HG02763 (cell line): ENCODE measurements at regions not wholly inside any gene's neighbourhood (a gene's known extent, or its start where the extent isn't known, plus 50 kb on each side); places are given as distances from the start of the nearest gene placed in this dataset.

Experiments
- ATAC-seq: cut with Tn5 transposase; IDR thresholded peaks from one replicate; pipeline ENCODE4 v1.9.1; 2021; ENCODE audit warnings: mild to moderate bottlenecking, moderate library complexity; ENCODE audit not compliant: unreplicated experiment

DNA sequence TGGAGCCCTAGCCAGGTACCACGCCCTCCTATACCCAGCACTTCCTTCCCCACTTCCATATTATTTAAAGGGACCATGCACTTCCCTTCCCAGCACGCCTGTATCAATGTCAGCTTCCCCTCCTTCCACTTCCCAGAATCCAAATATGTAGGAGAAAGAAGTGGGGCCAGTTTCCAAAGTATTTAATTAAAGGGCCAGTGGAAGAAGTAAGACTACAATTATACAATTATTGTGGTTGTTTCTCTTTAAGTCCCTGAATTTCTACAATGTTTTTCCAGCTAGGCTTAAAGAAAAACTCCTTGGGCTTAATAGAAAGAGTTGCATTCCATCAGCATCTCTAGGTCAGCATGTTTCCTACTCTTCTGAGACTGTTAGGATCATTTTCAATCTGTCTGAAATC lies 515.8 kb downstream of the PREX1 start:
- no peak for ATAC-seq

DNA sequence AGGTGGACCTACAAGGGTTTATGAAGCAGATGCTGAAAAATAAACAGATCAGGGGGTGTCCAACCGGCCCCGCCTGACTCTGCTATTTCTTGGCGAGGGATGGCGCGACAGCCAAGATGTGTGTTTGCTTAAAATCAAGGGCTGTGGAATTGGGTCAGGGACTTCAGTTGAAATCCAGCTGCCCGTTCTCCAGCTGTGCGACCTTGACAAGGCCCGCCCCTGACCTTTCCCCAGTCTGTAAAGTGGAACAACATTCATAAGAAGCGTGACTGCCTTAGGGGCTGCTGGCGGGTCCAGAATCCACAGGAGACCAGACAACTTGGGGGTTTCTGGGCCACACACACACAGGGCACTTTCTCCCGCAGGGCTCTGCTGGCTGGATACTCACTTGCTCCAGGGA lies 517.5 kb downstream of the PREX1 start:
- no peak for ATAC-seq

DNA sequence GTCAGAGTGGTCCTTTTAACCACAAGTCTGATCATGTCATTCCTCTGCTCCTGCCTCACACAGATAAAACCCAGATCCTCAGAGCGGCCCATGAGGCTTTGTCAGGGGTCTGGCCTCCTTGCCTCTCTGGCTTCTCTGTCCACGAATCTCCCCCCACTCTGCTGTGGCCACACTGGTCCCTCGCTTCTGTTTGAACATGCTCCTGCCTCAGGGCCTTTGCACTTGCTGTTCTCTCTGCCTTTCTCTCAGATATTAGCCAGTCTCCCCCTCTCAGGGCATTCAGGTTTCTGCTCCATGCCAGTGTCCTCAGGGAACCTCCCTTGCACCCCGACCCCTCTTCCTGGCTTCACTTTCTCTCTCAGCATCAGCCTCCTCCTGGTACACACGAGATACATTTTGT lies 518.5 kb downstream of the PREX1 start:
- no peak for ATAC-seq

DNA sequence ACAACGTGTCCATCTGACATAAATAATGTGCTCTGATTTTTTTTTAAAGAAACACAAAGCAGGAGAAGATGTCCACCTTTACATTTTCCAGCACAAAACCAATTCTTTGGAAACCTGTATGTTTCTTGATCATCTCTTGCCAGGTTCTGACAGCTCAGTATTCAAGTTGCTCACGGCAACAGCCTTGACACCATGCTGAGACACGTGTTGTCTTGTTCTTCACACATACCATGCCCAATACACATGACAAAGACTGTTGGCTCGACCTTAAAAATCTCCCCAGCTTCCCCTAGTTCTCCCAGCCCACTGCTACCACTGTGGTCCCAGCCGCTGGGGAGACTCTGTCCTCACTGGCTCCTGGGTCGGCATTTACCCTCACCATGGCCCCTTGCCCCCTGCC lies 518.9 kb downstream of the PREX1 start:
- ATAC-seq = no peak

DNA sequence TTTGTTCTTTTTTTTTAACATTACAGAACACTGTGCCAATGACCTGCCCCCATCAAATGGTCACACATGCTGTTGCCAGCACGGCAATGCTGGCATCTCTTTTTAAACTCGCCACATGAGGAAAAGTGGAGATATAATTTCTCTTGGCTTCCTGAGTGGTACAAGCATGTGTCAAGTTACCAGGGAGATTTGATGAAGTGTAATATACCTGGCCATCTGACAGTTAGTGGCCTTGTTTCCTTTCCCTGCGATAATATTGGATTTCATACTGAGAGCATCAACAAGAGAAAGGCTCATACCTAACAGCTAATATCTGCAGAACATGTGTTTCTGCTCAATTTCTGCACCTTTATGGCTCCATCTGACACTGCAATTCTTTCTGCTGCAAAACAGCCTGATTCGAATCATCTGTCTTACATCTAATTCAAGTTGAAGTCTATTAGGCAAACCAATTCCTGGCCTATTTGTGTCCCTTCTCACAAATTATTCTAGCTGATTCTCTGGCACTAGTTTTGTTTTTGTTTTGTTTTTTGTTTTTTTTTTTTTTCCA lies 519.5 kb downstream of the PREX1 start:
- no peak for ATAC-seq

DNA sequence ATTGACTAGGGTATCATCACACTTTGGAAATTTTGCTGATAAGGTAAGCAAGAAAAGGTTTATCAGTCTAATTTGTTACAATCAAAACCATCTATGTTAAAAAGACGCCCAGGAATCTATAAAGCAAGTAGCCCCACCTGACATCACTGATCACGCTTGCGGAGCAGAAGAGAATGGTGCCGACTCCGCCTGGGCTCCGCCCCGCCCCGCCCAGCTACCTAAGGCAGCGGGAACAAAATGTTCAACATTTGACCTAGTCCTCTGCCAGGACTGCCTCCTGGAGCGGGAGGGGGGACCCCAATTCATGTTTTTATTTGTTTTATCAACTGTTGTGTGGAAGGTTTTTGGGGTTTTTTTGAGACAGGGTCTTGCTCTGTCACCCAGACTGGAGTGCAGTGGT lies 520.5 kb downstream of the PREX1 start:
- ATAC-seq = no peak

DNA sequence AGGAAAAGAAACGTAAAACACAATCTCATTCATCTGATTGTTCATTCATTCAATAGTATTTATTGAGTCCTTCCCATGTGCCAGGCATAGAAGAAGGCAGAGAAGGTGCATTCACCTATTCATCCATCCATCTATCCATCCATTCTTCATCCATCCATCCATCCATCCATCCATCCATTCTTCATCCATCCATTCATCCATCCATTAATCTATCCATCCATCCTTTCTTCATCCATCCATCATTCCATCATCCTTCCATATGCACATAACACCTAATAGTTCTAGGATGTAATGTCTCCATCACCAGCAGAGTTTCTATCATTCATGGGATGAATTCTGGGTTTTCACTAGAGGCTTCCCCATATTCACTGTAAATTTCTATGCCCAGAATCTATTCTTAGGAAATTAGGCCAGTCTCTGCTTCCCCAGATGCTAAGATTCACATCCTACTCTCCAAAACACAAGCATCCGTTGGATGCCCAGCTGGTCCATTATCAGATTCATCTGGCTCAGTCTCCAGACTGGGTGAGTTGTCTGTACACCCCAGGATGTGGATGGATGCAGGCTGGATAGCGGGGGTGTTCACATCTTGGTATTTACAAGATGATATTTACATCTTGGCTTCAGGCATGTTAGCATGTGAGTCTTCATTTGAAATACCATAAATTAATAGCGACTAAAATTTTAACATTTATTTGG lies 517.7 kb upstream of the SULF2 start:
- ATAC-seq = no peak

DNA sequence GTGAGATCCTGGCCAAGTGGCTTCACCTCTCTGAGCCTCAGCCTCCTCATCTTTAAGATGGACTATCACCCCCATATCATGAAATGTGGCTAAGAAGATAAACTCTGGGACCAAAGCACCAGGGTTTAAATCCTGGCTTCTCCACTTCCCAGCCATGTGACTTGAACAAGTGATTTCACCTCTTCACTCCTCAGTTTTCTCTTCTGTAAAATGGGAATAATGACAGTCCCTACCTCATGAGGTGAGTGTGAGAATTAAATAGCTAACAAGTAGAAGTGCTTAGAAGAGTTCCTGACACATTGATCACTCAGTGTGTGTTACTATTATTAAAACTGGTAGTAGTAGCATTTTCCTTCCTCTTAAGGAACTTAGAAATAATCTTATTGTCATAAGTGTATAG lies 516.9 kb upstream of the SULF2 start:
- no peak for ATAC-seq

DNA sequence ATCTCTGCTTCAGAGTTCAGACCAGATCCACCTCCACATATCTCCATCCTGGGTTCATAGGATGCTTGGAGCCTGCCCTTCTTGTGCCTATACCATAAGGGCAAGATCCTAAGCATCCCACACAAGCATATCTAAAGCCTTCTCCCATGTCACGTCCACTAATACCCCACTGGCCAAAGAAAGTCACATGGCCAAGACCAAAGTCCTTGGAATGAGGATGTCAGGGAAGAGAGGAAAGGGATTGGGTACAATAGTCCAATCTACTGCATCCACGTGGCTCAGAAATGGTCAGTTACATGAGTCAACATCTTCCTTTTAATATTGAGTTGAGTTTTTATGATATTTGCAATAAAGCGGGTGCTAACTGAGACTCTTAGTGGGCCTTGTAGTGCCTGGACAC lies 515.9 kb upstream of the SULF2 start:
- no peak for ATAC-seq

DNA sequence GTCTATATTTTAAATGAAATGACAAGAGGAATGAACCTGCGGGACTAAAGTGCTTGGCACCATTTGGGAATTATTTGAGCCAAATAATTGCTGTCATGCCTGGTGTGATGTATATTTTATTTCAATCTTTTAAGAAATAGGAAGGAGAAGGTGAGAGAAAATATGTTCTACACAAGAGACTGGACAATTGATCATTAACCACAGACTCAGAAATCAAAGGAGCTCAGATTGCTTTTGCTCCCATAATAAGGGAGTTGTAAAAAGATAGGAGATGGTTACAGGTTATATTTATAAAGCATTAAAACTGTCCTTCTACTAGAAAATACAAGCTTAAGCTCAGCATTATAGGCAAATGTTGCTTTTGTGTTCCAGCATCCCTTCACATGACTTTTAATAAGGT lies 515.2 kb upstream of the SULF2 start:
- no peak for ATAC-seq

DNA sequence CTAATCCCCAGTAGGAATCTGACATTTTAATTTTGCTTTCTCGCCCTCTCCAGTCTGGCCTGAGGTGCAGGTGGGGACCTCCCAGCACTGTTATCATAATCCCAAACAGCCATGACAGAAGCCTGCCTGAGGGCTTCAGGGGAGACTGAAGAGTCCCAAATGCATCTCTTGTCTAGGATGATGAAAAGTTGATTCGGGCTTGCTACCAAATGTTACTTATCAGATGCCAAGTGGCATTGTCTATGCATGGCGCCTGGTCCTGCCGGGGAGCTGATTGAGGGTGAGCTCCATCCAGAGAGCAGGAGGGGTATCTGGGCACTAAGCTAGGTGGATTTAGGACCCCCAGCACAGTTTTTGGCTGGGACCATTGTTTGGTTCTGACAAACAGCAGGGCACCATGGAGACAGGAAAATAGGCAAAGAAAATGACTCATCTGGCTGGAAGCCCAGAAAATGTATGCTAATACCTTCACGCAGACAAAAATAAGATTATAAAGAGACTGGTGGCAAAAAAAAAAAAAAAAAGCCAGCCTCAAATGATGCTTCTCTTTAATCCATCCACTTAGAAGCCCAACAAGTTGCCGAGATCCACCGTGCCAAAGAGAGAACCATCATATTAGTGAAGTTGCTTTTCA lies 513.7 kb upstream of the SULF2 start:
- no peak for ATAC-seq

DNA sequence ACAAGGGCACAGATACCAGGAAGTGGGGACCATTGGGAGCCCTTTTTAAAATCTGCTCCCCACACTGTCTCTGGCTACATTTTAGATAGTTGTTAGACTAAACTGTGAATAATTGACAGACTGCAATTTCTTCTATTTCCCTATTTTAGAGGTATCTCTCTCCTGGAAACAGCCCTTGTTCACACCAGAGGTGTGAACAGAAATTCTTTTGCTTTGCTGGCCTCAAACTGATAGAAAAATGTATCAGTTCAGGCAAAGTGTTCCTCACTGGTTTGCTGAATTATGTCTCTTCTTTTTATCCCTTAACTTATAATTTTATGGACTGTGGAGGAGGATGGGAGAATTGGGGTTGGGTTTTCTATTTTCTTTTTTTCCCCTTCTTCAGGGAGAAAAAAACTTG lies 513.2 kb upstream of the SULF2 start:
- ATAC-seq = no peak

DNA sequence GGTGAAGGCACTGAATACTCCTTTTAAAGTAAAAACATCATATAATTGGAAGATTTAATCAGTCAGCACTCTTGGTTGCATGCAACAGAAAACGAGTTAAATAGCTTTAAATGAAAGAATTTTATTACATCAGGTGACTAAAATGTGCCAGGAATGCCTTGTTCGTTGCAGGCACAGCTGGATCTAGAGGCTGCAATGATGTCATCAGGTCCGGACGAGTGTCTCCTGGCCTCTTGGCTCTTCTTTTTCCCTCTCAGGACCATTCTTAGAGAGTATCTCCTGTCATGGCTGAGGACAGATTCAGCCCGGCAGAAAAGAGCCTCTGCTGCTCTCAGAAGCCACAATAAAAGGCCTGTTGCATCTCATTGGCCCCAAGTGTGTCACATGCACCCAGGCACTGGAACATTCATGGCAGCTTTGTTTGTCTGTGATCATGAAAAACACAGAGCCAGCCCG lies 510.7 kb upstream of the SULF2 start:
- no peak for ATAC-seq

DNA sequence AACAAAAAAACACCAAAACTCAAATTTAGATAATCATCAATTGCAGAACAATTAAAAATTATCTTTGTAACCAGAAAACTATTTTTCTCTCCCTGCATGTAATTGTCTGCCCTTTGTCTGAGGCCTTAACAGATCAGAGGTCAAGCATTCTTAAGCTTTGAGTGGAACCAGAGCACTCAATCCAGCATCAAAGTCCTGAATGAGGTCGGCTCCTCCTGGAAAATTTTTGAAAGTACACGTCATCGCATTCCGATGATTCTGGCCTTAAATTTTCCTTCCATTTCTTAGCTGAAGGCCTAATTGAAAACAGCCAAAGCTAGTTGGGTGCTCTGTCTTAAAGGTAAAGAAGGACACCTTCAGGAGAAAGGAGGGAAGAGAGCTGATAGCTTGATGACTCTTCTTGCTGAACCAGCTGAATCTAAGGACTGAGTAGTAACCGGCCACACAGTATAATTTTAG lies 510.2 kb upstream of the SULF2 start:
- ATAC-seq = no peak

DNA sequence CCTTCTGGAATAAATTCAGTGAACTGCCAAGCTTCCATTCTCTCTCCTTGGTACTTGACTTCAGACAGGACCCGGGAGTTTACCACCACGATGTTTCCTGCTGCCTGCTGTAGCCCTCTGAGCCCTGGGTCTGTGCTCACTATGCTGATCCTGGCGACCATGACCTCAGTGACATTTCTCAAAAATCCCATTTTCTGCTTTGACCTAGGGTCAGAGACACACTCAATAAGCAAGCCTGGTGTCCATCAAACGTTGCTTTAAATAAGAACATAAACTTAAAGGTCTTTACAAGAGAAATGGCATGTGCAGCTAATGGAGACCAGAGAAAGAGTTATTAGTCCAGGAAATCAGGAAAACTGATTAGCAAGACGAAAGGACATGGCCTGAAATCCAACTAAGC lies 509.7 kb upstream of the SULF2 start:
- ATAC-seq = no peak

DNA sequence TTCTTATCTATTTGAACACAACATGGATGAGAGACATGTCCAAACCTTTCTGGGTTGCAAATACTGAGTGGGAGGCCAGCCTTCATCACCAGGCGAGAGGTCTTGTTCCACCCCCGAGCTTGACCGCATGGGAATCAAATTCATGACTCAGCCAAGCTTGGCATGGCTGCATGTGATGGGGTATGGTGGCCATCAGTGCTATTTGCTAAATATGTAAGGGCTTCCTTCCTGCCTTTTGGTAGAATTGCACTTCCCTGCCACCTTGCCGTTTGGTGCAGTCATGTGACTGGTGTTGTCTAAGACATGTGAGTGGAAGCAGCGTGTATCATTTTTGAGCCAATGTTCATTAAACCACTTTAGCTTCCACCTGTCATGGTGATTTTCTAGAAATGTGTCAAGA lies 508.9 kb upstream of the SULF2 start:
- no peak for ATAC-seq

DNA sequence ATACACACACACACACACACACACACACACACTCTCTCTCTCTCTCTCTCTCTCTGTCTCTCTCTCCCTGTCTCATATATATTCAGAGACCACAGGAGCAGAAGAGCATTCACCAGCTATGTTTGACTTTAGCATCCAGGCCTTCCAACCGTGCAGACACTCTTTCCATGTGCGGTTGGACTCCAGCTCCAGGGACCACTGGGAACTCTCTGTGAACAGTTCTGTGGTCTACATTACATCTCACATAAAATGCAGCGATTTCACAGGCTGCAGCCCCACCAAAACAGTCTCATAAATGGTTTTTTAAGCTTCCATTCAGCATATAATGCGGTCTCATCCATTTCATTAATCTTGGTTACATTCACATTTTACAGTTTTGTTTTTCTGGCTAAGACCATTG lies 508.4 kb upstream of the SULF2 start:
- ATAC-seq = no peak

DNA sequence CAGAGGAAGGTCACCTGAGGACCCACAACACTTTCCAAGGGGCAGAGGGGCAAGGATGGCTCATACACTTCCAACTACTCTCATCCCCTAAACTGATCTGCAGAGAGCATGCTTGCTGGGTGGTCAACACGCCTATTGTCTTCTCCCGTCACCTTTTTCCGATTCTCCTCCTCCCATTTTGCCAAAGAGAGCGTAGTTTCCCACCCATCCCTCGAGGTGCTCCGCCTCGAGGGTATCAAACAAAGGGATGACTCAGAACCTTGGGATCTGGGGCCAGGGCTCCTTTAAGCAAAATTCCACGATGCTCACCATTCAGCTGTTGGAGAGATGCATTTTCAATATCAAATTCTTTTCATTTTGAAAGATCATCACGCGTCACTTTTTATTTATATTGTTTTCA lies 507.5 kb upstream of the SULF2 start:
- no peak for ATAC-seq

DNA sequence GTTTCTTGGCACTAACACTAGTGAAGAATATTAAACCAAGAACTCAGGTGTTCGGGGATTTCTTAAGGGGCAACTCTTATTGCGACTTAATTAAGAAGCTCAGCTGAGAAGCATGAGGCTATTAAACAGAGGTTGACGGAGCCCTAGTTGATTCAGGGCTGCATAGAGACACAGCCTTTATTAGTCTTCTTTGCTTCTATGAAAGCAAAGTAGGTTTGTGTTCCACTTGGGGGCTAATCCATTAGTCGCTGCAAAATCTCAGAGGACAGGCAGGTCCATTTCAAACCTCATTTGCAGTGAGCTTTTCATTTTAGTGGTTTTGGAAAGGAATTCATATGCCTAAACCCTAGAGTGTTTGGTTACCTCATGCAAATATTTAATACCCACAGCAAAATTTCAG lies 506.6 kb upstream of the SULF2 start:
- no peak for ATAC-seq

DNA sequence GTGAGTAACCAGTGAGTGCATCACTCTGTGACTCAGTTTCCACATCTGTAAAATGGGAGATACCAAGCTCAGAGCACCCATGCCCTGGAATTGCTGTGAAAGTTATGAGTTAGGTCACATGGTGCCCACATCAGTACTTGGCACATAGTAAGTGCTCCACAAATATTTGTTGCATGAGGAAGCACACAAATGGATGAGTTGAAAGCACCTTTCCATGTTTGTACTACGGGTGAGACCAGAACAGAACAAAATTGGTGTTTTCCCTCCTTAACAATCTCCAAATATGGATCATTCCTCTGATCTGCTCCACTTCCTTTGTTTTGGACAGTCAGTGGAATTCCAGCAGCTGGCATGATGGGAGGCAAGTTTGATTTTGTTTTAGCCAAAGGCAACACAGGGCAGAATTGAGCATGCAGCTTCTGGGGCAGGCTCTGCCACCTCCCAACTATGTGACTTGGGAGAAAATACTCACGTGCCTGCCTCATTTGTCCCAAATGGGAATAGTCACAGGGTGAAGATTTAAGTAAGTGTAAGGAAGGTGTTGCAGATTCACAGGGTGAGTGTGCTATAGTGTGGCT lies 503.7 kb upstream of the SULF2 start:
- no peak for ATAC-seq

DNA sequence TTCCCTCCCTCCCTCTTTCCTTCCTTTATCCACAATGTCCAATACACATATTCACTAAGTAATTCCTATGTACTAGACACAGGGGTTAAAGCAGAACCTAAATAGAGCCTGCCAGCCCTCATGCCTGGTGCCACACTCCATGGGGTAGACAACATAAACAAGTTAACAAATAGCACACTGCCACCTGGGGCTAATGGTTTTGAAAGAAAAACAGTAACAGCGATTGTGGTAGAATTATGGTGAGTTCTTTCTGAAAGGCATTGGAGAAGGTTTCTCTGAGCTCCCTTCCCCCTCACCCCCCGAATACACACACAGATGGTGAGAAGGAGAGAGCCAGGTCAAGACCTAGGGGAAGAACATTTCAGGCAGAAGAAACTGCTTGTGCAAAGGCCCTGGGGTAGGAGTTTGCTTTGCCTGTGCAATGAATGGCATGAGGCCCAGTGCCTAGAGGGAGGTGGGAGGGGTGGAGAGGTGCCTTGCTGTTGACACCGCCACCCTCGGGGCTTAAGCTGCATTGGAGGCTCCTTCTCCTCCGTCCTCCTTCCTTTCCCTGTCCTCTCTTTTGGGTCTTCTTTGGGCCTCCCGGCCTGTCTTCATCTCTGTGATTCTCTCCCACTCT lies 502.4 kb upstream of the SULF2 start:
- no peak for ATAC-seq

DNA sequence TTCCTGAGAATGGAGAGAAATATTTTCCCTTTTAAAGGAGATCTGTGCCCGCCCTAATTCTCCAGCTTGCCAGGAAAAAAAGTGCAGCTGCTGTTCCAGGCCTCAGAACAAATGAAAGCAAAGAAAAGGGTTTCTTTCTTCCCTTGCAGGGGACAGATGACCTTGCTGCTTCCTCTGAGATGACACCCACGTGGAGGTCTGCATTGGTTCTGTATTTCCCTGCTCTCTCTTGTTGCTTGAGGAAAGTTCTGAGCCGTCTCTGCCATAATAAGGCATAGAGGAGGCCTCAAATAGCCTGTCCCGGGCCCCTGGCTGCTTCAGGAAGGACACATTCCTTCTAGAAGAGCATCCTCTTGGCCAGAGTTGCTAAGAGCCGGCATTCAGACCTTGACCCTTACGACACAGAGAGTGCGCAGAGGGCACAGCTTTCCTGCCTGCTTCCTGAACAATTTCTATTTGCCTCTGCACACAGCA lies 501.8 kb upstream of the SULF2 start:
- no peak for ATAC-seq
